LNCAP (cell line): ENCODE measurements at regions not wholly inside any gene's neighbourhood (a gene's known extent, or its start where the extent isn't known, plus 50 kb on each side); places are given as distances from the start of the nearest gene placed in this dataset.

Experiments used
- TF ChIP-seq, protein P1 (sequence below): fragments of 450-650 bp; IDR thresholded peaks from 2 replicates; pipeline ENCODE4 v1.5.1; 2017; ENCODE audit warnings: mild to moderate bottlenecking

DNA sequence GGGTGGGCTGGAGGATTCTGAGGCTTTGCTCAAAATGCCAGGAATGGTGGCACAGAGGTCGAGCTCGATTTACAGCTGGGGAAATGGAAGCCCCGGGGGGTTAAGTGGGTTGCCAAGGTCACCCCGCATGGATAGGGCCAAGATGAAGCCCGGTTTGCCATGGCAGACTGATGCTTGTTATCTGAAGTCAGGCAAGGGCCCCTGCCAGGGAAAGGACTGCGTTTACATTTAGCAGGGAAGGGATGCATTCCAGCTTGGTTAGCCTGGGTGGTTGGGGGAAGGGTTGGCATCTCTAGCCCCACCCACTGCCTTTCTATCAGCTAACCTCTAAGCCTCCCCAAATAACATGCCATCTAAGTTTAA, 79.0 kb downstream of the RPLP1 start:
- TF ChIP-seq, protein P1, sequence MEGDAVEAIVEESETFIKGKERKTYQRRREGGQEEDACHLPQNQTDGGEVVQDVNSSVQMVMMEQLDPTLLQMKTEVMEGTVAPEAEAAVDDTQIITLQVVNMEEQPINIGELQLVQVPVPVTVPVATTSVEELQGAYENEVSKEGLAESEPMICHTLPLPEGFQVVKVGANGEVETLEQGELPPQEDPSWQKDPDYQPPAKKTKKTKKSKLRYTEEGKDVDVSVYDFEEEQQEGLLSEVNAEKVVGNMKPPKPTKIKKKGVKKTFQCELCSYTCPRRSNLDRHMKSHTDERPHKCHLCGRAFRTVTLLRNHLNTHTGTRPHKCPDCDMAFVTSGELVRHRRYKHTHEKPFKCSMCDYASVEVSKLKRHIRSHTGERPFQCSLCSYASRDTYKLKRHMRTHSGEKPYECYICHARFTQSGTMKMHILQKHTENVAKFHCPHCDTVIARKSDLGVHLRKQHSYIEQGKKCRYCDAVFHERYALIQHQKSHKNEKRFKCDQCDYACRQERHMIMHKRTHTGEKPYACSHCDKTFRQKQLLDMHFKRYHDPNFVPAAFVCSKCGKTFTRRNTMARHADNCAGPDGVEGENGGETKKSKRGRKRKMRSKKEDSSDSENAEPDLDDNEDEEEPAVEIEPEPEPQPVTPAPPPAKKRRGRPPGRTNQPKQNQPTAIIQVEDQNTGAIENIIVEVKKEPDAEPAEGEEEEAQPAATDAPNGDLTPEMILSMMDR: no peak

DNA sequence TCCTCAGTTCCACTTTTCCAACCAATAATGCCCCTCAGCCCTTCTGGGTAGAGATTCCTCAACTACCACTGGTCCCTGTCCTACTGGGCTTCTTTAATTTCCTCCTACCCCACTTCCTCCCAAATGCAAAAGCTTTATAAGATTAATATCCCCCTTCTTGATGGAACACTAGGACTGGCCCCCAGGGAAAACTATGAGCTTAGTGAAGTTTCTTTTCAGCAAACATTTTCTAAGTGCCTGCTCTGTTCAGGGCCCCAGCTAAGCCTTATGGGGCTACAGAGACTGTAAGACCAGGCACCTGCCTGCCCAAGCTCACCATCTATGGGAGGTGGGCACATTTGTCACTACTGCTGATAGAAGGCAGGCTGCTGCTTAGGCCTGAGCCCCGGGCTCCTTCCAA, 79.4 kb downstream of the RPLP1 start:
- TF ChIP-seq, protein P1: no peak

DNA sequence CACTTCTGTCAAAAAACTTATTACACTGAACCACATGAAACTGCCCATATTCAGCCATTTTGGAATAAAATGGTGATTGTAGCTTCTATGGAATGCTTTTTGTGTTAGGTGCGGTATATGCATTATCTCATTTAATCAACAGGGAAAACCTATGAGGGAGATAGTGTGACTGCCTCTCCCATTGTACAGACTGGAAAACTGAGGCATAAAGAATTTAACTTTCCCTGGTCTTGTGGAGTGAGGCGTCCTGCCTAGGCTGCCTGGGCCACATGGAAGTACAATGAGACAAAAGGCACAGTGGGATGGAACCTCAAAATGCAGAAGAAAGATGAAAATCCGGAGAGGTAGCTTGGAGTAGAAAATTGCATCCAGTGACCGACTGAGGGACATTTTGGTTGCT, 80.2 kb downstream of the RPLP1 start:
- TF ChIP-seq, protein P1: no peak

DNA sequence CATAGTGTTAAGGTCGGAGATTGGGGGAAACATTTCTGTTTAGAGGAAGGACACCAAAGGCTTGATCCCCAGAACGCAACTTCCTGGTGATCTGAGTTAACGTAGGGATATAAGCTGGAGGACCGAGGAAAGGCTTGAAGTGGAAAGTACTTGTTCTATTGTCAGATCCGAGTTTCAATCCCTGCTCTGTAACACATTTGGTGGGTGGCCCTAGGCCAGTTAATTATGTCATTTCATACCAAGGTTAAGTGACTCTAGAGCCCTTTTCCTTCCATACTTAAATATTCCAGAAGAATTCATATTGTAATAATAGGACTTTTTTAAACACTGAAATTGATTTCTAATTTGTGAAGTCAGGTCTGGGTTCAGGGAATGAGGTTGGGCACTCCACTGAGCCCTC, 80.9 kb downstream of the RPLP1 start:
- TF ChIP-seq, protein P1: no peak

DNA sequence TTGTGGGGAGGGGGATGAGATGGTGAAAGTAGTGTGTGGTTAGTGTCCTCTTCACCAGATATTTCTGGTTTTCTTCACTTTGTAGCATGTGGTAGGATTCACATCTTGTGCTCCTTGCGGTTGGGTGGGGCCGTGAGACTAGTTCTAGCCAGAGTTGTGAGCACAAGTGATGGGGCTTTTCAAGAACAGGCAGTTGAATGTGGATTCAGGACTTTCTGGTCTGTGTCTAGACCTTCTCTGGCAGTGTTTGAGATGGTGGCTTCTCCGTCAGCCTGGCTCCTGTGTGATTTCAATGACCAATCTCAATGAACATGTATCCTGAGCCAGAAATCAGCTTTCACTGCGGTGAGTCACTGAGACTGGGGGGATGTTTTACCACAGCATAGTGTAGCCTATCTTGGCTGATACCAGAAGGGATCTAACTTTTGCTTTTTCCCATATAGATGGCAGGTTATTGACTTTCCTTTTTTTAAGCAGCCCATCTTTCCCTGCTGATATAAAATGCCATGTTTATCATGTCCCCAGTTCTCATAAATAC, 82.6 kb downstream of the RPLP1 start:
- TF ChIP-seq, protein P1: no peak

DNA sequence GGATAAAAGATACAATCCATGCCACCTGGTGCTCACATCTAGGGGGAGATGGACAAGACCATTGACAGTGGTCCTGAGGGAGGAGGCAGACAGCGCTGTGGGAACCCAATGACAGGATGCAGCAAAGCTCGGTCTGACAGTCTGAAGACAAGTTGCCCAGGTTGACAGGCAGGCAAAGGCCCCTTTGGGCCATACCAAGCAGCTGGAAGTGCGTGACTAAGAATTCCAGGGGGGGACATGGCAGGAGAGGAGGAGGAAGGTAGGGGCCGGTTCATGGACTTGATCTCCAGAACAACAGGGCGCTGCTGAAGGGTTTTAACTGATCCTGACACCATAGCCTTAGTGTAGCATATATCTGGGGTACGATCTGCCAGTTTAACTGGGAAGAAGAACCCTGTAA, 83.4 kb downstream of the RPLP1 start:
- TF ChIP-seq, protein P1: no peak

DNA sequence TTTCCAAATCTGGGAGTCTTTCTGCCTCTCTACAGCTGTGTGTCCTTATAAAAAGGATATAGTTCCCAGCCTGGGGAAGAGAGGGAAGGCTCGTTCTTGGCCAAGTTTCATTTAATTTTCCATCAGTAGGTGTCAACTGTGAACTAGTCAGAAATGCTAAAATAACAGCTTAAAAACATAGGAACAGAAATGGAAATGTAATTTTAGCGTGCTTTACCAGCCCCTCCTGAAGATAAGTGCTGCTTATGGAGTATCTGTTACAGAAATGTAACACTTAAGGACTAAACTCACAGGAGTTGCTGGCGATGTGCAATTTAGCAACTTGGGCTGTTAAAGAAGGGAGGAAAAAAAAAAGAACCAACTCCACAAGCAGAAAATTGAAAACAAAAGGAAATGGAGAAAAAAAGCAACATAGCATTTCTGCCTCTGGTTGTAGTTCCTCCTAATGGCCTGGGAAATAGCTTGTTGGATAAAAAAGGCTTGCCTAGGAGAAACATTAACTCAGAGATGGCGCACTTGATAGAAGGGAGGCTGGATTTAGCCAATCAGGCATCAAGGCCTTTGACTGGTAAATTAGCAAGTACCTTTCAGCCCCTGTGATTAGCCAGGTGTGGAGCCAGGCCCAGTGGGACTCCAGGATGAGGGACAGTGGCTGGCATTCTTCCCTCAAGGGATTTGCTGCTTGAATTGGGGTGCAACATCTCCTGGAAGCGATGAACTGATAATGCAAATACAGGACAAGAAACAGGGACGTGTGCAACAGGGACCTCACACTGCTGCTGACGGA, 84.3 kb downstream of the RPLP1 start:
- TF ChIP-seq, protein P1: no peak
